KMS-11 (cell line): ENCODE measurements at regions not wholly inside any gene's neighbourhood (a gene's known extent, or its start where the extent isn't known, plus 50 kb on each side); places are given as distances from the start of the nearest gene placed in this dataset.

Source experiments
- H2AFZ ChIP-seq: fragments of 200-600 bp; sonication (generic); 2 replicates; pipeline ENCODE4 v1.6.1; 2016; ENCODE audit warnings: antibody characterized with exemption, mixed run types, low read depth
- H3K27ac ChIP-seq: fragments of 200-600 bp; sonication (generic); 2 replicates; pipeline ENCODE4 v1.6.1; 2016; ENCODE audit warnings: mild to moderate bottlenecking, mixed run types
- H3K27me3 ChIP-seq: fragments of 200-600 bp; sonication (generic); 2 replicates; pipeline ENCODE4 v1.6.1; 2017; ENCODE audit warnings: mild to moderate bottlenecking, low read depth, mixed run types, moderate library complexity; ENCODE audit not compliant: insufficient read depth
- H3K36me3 ChIP-seq: fragments of 200-600 bp; sonication (generic); 2 replicates; pipeline ENCODE4 v1.6.1; 2017; ENCODE audit warnings: mild to moderate bottlenecking, mixed run types; ENCODE audit not compliant: insufficient read depth
- H3K4me1 ChIP-seq: fragments of 200-600 bp; sonication (generic); 2 replicates; pipeline ENCODE4 v1.6.1; 2016; ENCODE audit warnings: mild to moderate bottlenecking, low read depth, mixed run types; ENCODE audit not compliant: poor library complexity, severe bottlenecking
- H3K4me2 ChIP-seq: fragments of 200-600 bp; sonication (generic); 2 replicates; pipeline ENCODE4 v1.7.0; 2016; ENCODE audit warnings: mild to moderate bottlenecking, mixed run types
- H3K4me3 ChIP-seq: fragments of 200-600 bp; sonication (generic); IDR thresholded peaks from 2 replicates; pipeline ENCODE4 v1.6.1; 2017; ENCODE audit warnings: low read depth, low read length, mixed read lengths; ENCODE audit not compliant: insufficient read depth
- H3K79me2 ChIP-seq: fragments of 200-600 bp; sonication (generic); 2 replicates; pipeline ENCODE4 v1.6.1; 2016; ENCODE audit warnings: low read depth, mixed run types; ENCODE audit not compliant: insufficient read depth
- H3K9ac ChIP-seq: fragments of 200-600 bp; sonication (generic); 2 replicates; pipeline ENCODE4 v1.6.1; 2016; ENCODE audit warnings: mild to moderate bottlenecking, mixed run types
- H4K20me1 ChIP-seq: fragments of 200-600 bp; sonication (generic); 2 replicates; pipeline ENCODE4 v1.6.1; 2016; ENCODE audit warnings: mild to moderate bottlenecking, mixed run types; ENCODE audit not compliant: insufficient read depth
- CTCF ChIP-seq: fragments of 200-600 bp; sonication (generic); conservative IDR thresholded peaks from 2 replicates; pipeline ENCODE4 v1.6.1; 2017; ENCODE audit warnings: low read depth, mild to moderate bottlenecking, antibody characterized with exemption, low read length, moderate library complexity, mixed read lengths

- H3K27ac ChIP-seq: no peak overlapping the region
- no peaks in the 10 kb centered on the region for H3K36me3 ChIP-seq
- H4K20me1 ChIP-seq: no peaks in the 10 kb centered on the region
- no peaks in the 10 kb centered on the region for H3K4me1 ChIP-seq
- H3K4me3 ChIP-seq: no peak overlapping the region
- TF ChIP-seq CTCF: no peak
- H3K4me2 ChIP-seq: no peak overlapping the region
- no peak overlapping the region for H3K9ac ChIP-seq
- no peaks in the 10 kb centered on the region for H3K27me3 ChIP-seq
- H3K79me2 ChIP-seq: no peaks in the 10 kb centered on the region
- no peak overlapping the region for H2AFZ ChIP-seq
Measured at GRCh38 chr14:51165415-51165814, 70.5 kb upstream of the TRIM9 start.

GRCh38 chr14:51167587-51168214 lies 72.3 kb upstream of the TMX1 start:
- H2AFZ ChIP-seq: no peak overlapping the region
- no peaks in the 10 kb centered on the region for H3K27me3 ChIP-seq
- no peak for TF ChIP-seq CTCF
- H3K4me3 ChIP-seq: no peak overlapping the region
- H3K36me3 ChIP-seq: no peaks in the 10 kb centered on the region
- no peak overlapping the region for H3K9ac ChIP-seq
- no peaks in the 10 kb centered on the region for H3K79me2 ChIP-seq
- no peaks in the 10 kb centered on the region for H4K20me1 ChIP-seq
- no peak overlapping the region for H3K27ac ChIP-seq
- H3K4me1 ChIP-seq: no peaks in the 10 kb centered on the region
- no peak overlapping the region for H3K4me2 ChIP-seq

GRCh38 chr14:51168215-51168613 lies 71.8 kb upstream of the TMX1 start:
- H3K4me2 ChIP-seq: no peak overlapping the region
- no peaks in the 10 kb centered on the region for H4K20me1 ChIP-seq
- H3K4me1 ChIP-seq: no peaks in the 10 kb centered on the region
- H3K27ac ChIP-seq: no peak overlapping the region
- H3K79me2 ChIP-seq: no peaks in the 10 kb centered on the region
- no peak for TF ChIP-seq CTCF
- H3K27me3 ChIP-seq: no peaks in the 10 kb centered on the region
- no peaks in the 10 kb centered on the region for H3K36me3 ChIP-seq
- H3K9ac ChIP-seq: no peak overlapping the region
- no peak overlapping the region for H3K4me3 ChIP-seq
- H2AFZ ChIP-seq: no peak overlapping the region

GRCh38 chr14:51173863-51174262 lies 66.2 kb upstream of the TMX1 start:
- no peaks in the 10 kb centered on the region for H3K36me3 ChIP-seq
- H3K27ac ChIP-seq: no peak overlapping the region
- no peaks in the 10 kb centered on the region for H3K4me1 ChIP-seq
- H2AFZ ChIP-seq: no peak overlapping the region
- no peaks in the 10 kb centered on the region for H3K27me3 ChIP-seq
- H3K79me2 ChIP-seq: no peaks in the 10 kb centered on the region
- H3K4me2 ChIP-seq: no peak overlapping the region
- no peak overlapping the region for H3K4me3 ChIP-seq
- H3K9ac ChIP-seq: no peak overlapping the region
- H4K20me1 ChIP-seq: no peaks in the 10 kb centered on the region
- TF ChIP-seq CTCF: no peak
